AG08396 (cell line): ENCODE measurements at regions not wholly inside any gene's neighbourhood (a gene's known extent, or its start where the extent isn't known, plus 50 kb on each side); places are given as distances from the start of the nearest gene placed in this dataset.
"Not testable (repeated sequence)": the region's sequence is repeated elsewhere in the genome, so short reads cannot be mapped to it uniquely, and the experiment has no call there.

Experiments
- DNase-seq: peaks from one replicate; pipeline ENCODE4 v3.0.0; 2012; ENCODE audit warnings: low spot score, mixed read lengths

GRCh38 chr6:140830666-140831065, 1302.1 kb upstream of the GJE1 start:
- no peak for DNase-seq

DNA sequence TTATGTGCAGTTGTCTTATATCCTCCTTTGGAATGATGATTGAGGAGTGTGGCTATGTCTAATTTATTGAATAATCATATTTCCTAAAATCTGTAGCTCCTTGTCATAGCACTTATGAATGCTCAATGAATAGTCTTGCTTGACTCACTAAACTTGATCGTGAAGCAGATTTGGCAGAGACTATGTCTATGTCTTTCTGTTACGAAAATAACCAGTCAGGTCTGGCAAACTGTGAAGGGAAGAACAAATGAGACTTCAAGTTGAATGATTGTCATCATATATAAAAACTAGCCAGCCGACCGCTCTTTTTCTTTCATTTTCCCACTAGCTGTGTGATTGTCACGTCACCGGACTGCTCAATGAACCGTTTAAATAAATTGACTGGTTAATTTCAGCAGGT, 1303.9 kb upstream of the GJE1 start:
- DNase-seq, result no peak

DNA sequence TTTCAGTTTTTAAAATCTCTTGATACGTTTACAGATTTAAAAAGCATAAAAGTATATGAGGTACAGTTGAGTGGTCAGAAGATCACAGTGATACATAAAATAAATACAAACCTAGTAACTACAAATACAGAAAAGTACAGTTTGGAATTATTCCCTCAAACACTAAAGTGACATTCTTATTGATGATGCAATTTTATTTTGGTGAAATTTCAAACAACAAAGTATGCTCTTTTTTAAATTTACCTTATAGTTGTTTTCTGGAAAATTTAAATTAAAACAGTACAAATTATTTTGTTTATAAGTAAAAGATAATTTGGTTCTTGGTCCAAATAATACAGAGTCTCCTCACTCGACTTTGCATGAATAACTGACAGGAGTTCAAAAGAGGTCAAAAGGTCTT, 1305.1 kb upstream of the GJE1 start:
- no peak for DNase-seq

DNA sequence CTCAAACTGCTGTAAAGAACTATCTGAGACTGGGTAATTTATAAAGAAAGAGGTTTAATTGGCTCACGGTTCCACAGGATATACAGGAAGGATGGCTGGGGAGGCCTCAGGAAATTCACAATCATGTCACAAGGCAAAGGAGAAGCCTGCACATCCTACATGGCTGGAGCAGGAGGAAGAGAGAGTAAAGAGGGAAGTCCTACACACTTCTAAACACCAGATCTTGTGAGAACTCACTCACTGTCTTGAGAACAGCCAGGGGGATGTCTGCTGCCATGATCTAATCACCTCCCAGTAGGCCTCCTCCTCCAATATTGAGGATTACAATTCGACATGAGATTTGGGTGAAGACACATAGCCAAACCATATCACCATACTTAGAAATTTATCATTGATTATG, 1307.0 kb upstream of the GJE1 start:
- no peak for DNase-seq

- DNase-seq, result no peak
Observed at GRCh38 chr6:140824595-140824994, 1308.1 kb upstream of the GJE1 start.

GRCh38 chr6:140821196-140821595, 1311.5 kb upstream of the GJE1 start:
- DNase-seq, result no peak

DNA sequence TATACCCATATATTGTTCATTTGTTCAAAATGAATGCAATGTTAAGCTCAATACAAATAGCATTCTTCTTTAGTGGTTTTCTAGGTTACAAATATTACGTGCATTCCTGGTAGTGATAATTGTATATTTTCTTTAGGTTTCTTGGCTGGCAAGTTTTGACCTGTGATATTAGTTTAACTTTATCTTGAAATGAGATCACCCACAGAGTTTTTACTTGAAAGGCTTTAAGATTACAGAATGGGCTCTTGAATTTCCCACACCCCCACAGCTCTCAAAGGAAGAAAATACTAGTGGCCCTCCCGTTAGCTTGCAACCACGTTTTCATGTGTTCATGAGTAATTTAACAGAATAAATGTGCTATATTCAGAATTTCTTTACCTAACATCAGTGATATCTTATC, 1315.5 kb upstream of the GJE1 start:
- DNase-seq, result no peak

- no peak for DNase-seq
Observed at GRCh38 chr6:140816681-140817080, 1316.0 kb upstream of the GJE1 start.

DNA sequence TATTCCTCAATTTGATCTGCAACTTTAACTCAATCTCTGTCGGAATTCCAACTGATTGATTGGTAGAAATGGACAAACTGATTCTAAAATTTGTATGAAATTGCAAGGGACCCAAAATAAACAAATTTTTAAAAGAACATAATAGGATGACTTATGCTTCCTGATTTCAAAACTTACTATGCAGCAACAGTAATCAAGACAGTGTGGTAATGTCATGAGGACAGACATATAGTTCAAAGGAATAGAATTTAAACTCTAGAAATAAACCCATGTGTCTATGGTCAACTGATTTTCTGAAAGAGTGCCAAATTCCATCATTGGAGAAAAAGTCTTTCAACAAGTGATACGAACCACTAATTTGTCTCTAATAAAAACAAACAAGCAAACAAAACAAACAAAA, 1320.1 kb upstream of the GJE1 start:
- no peak for DNase-seq

- DNase-seq, result no peak
Observed at GRCh38 chr6:140811642-140812041, 1321.1 kb upstream of the GJE1 start.

GRCh38 chr6:140809694-140810101, 1323.0 kb upstream of the GJE1 start:
- no peak for DNase-seq

- peak; percentile 5 for DNase-seq
Observed at GRCh38 chr6:140806431-140806830, 1326.3 kb upstream of the GJE1 start.

DNA sequence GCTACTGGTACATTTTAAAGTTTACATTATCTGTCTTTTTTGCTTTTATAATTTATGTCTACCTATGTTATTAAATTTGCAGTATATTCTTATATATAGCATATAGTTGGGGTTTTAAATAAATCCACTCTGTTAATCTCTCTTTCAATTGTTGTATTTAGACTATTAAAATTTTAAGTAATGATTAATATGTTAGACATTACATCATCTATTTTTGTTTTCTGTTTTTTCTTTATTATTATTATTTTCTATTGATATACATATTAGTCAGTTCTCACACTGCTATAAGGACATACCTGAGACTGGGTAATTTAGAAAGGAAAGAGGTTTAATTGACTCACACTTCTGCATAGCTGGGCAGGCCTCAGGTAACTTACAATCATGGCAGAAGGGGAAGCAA, 1338.2 kb upstream of the GJE1 start:
- no peak for DNase-seq

DNA sequence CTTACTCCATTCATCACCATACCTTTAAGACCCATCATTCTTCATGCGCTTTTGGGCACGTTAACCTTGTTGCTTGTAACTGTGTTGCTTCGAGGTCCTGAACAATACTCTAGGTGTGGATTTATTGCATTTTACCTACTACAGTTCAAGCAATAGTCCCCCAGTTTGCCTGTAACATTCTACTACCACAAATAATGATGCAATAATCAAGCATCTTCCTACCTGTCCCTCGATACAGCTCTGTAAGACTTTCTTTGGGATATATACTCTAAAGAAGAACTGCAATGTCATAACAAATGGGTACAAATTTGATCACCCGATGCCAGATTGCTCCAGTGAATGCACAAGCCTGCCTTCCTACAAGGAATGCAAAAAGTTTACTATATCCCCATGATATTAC, 1342.6 kb upstream of the GJE1 start:
- DNase-seq, result no peak

DNA sequence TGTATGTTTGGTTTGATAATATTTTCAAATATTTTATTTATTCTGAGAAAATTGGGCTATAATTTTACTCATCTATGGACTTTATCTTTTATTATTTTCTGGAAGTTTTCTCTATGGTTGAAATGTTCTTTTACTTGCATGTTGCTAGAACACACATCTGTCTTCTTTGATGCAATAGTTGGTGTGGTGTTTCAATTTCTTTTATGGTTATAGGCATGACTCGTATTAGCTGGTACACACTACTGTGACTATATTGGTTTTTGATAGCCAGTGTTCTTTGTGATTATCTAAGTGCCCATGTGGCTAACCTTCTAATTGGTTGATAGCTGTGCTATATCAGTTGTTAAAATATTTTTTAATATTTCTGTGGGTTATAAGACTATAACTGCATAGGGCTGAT, 1343.3 kb upstream of the GJE1 start:
- DNase-seq, result no peak

- DNase-seq, result no peak
Observed at GRCh38 chr6:140785926-140786325, 1346.8 kb upstream of the GJE1 start.

GRCh38 chr6:140784573-140784972, 1348.2 kb upstream of the GJE1 start:
- no peak for DNase-seq

DNA sequence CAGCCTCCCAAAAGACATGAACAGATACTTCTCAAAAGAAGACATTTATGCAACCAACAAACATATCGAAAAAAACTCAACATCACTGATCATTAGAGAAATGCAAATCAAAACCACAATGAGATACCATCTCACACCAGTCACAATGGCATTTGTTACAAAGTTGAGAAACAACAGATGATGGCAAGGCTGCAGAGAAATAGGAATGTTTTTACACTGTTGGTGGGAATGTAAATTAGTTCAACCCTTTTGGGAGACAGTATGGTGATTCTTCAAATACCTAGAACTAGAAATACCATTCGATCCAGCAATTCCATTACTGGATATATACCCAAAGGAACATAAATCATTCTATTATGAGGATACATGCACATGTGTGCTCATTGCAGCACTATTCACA, 1349.2 kb upstream of the GJE1 start:
- DNase-seq, result not testable (repeated sequence)

GRCh38 chr6:140782941-140783340, 1349.8 kb upstream of the GJE1 start:
- DNase-seq, result no peak

GRCh38 chr6:140779991-140780596, 1352.6 kb upstream of the GJE1 start:
- DNase-seq, result no peak

GRCh38 chr6:140779341-140779740, 1353.4 kb upstream of the GJE1 start:
- DNase-seq, result no peak

GRCh38 chr6:140777780-140778179, 1354.9 kb upstream of the GJE1 start:
- DNase-seq, result no peak

DNA sequence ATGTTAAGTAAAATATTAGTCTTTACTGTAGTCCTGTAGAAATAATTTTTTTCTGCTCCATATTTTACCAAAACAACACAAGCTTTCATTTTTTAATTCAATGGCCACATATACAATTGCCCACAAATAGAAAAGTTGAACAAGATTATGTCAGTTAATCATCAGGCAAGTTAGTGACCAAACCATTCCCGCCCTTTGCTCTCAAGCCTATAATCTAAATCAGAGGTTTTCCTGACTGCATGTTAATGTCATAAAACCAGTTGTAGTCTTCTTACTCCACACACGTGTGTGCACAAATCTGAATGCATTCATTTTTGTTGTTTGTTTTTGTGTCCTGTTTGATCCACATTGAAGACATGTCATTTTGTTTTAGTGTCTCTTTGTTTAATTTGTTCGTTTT, 1357.7 kb upstream of the GJE1 start:
- DNase-seq, result no peak

DNA sequence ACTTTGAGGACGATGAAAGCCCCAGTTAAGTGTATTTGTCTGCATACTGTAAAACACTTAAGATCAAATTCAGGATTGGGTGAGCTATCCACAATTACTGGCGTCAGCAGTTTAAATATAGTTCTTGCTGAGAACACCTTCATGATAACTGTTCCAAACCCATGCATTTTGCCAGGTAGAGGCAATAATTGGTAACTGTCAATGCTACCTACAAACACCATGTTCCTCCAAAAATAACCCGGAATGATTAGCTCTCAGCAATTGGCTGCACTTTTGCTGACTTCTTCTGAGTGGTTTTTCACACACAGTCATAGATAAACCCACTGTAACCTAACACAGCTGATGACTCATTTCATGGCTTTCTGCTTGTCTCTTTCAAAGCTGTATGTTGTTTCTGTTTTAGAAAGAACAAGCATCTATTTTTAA, 1358.6 kb upstream of the GJE1 start:
- peak; percentile 38 for DNase-seq

DNA sequence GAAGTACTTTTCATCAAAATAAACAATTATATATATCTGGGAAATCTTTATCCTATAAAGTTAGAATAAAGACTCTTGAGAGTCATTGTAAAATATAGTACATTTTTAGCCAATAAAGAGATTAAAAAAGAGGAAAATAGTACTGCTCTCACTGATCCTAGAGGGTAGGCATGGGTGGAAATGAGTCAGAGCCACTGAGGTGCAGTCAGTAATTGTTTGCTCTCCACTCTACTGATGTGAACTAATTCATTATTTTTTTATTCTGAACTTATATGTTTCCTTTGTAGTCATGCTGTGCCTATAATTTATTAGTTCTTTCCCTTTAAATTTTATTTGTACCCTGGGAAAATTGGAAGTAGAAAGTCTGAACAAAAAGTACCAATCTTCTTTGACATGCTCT, 1359.4 kb upstream of the GJE1 start:
- DNase-seq, result no peak
